HG03342 (cell line): ENCODE measurements at regions not wholly inside any gene's neighbourhood (a gene's known extent, or its start where the extent isn't known, plus 50 kb on each side); places are given as distances from the start of the nearest gene placed in this dataset.

Experiments used
- ATAC-seq: cut with Tn5 transposase; IDR thresholded peaks from one replicate; pipeline ENCODE4 v1.9.1; 2021; ENCODE audit warnings: mild to moderate bottlenecking, moderate library complexity; ENCODE audit not compliant: unreplicated experiment

- no peak for ATAC-seq
Observed at GRCh38 chr4:11271263-11271662, 157.4 kb downstream of the HS3ST1 start.

GRCh38 chr4:11268149-11268548 lies 160.5 kb downstream of the HS3ST1 start:
- ATAC-seq: no peak

DNA sequence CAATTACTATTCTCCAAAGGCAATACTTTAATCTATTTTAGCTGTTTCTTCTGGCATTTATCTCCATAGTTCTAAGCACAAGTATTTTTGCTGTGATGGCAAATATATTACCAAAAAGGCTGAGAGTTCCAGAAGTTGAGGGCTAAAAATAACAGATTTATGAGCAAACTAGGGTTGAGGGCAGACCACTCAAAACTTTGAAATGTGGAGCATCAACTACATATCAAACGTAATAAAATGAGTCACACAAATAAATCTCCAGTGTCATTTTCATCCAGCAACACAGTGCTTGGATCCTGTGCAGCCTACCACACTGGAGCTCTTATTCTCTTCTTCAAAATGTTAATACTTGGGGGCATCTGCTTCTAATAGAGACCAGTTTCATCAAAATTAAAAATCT lies 163.9 kb downstream of the HS3ST1 start:
- ATAC-seq: no peak

DNA sequence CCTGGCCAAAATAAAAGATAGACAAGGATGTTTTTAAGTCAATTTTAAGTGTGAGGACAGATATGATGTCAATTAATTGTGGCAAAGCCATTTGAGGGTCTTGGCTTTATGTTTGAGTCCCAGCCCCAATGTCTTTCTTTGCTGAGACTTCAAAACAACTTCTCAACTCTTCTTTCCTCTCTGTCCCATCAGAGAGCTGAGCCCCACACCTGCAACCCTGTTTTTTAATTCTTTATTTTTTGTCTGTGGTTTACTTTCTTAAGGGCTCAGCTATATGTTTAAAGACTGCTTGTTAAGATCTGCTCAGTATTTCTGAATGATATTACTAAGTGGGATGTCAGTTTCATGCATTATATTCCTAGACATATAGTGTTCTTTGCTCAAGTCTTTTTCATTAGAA lies 164.3 kb downstream of the HS3ST1 start:
- ATAC-seq: no peak

GRCh38 chr4:11263208-11263607 lies 165.5 kb downstream of the HS3ST1 start:
- ATAC-seq: no peak

- ATAC-seq: no peak
Observed at GRCh38 chr4:11261066-11261850, 167.4 kb downstream of the HS3ST1 start.

GRCh38 chr4:11259837-11260236 lies 168.9 kb downstream of the HS3ST1 start:
- no peak for ATAC-seq

DNA sequence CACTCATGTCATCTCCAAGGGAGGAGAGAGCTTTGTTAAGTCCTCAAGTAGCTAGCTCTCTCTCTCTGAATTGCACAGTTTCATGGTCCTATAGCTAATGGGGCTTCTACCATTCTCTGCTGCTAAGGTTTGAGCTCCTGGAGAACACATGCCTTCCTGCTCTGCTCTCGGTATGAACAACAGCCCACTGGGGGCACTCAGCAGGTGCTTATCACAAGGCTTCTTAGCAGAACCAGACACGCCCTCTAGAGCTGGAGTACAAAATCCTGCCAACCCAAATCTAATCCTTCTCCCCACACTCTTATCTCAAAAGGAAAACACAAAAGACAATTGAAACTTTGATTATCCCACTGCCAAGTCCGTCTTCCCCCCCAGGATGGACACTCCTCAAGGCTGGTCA lies 176.5 kb downstream of the HS3ST1 start:
- ATAC-seq: no peak

- ATAC-seq: no peak
Observed at GRCh38 chr4:11250510-11250909, 178.2 kb downstream of the HS3ST1 start.

GRCh38 chr4:11232015-11232414 lies 196.7 kb downstream of the HS3ST1 start:
- no peak for ATAC-seq

DNA sequence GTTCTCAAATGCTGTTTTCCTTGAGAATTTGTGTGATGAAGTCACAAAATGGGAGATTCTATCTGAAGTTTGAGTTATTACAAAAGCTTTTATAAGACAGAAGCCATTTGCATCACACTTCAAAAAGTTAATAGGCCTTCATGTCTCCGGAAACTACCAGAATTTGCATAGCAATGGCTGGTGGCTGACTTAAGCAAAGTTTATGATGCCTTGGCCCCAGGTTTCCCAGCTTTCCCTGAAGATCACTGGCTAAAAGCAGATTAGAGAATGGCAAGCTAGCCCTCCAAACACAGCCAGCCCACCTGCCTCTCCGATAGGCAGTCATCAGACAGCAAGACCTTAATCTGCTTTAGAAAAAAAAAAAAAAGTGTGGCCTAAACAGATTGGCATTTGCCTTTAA lies 197.8 kb downstream of the HS3ST1 start:
- no peak for ATAC-seq

DNA sequence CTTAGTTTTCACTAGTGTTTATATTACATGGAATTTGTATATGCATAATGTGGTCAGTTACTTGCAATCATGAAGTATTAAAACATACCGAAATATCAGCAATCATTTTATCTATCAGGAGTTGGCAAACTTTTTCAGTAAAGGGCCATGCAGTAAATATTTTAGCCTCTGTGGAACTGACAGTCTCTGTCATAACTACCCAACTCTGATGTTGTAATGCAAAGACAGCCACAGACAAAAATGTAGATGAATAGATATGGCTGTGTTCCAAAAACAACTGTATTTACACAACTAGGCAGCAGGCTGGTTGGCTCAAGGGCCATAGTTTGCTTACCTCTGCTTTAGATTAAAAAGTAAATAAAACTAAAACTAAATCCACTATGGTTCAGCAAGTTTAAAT lies 200.2 kb downstream of the HS3ST1 start:
- ATAC-seq: no peak

GRCh38 chr4:11223311-11223710 lies 205.4 kb downstream of the HS3ST1 start:
- no peak for ATAC-seq

DNA sequence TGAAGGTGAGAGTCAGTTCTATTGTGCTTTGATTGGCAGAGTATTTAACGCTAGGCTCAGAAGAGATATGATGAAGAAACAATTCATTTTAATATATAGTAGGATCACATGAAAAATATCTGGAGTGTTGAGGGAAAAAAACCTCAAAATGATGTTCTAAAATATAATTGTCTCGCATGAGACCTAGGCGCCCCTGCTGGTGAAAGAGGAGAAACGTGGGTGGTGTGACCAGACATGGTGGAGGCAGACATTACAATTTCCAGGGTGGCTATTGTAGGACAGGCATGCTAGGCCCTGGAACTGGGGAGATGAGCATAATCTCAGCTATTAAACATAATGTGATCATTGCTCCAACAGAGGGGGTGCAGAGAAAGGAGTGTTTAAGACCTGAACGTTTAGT lies 210.0 kb downstream of the HS3ST1 start:
- ATAC-seq: no peak

DNA sequence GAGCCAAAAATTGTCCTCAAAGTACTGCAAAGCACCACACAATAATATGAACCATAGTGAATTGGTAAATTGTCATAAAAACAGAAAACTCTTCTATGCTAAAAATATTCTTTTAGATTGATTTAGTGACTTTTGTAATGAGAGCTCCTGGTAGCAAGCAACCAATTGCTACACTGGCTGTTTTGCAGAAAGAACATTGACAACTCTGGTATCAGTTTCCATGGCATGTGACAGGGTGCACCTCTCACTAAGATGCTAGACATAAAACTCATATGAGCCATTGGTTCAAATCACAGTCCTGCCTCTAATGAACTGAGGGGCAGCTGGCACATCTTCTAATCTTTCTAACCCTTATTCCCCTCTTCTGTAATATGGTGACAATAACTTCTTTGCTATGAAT lies 212.2 kb downstream of the HS3ST1 start:
- ATAC-seq: no peak

- no peak for ATAC-seq
Observed at GRCh38 chr4:11214281-11214680, 214.4 kb downstream of the HS3ST1 start.

GRCh38 chr4:11209826-11210225 lies 218.9 kb downstream of the HS3ST1 start:
- ATAC-seq: no peak

- ATAC-seq: no peak
Observed at GRCh38 chr4:11201256-11201655, 227.4 kb downstream of the HS3ST1 start.

DNA sequence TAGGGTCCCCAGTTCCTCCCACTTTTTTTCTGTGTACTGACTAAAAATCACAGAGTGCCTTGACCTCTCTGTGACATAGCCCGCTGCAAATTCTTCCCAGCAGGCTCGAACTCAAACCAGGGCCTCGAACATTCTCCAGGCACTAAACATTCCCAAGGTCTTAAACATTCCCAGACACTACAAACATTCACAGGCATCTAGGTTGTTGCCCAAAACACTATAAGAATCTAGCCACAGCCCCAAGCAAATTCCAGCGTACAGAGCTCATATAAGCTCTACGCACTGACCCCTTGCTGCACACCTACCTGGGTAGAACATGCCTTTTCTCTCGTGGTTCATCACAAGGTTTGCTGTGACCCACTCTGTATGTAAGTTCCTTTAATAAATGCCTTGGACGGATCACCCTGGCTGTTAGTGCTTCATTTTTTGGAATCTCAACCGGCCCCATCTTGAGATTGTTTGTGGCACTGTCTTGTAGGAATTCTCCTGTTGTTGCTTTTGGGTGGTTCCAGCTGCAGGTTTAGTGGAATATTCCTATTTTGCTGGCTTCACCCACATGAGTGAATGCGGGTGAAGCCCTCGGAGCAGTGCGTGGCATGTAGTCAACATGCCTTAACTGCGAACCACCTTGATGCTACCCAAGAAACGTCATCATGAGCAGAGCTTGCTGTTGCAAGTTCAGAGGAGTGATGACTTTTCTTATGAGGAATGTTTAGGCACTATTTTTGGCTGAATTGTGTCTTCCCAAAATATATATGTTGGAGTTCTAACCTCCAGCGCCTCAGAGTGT lies 230.0 kb downstream of the HS3ST1 start:
- ATAC-seq: no peak

DNA sequence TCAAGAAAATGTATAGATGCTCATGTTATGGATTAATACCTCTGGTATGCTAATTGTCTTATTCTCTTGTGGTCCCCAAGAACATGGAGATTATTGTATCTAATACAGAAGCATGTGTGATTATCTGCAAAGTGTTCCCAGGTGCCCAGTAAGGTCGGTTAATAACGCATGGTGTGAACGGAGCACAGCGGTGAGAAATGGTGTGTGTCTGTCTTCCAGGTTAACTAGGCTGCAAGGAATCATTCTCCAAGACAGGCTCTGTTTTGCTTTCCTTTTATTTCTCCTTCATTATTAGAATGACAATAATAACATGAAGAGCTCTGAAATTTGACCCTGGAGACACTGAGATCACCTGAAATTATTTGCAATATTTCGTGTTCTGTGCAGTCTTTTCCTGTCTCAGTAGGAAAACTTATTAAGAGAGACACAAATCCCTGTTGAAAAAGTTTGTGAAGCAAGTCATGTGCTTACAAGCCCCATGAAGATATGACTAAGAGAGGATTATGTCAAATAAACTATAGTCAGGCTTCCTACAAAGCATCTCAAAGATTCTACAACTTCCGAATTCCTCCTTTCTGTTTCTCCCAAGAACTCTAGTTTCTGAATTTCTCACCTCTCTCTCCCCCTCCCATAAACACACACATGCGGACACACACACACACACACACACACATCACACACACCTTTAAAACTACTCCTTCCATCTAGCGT lies 230.9 kb downstream of the HS3ST1 start:
- no peak for ATAC-seq

- no peak for ATAC-seq
Observed at GRCh38 chr4:11196927-11197522, 231.7 kb downstream of the HS3ST1 start.
